Body of pancreas (tissue), 4 donors: ENCODE measurements at regions not wholly inside any gene's neighbourhood (a gene's known extent, or its start where the extent isn't known, plus 50 kb on each side); places are given as distances from the start of the nearest gene placed in this dataset.
"Not testable (repeated sequence)": the region's sequence is repeated elsewhere in the genome, so short reads cannot be mapped to it uniquely, and the experiment has no call there.

ENCODE experiments used
- ATAC-seq: fragments of 150-250 bp; one replicate; pipeline ENCODE4 v1.9.1; 2016
- DNase-seq, 4 donors: peaks; one replicate each; pipeline ENCODE4 v3.0.0-alpha.2; 2019
- H3K27ac ChIP-seq, 4 donors: fragments of 200-600 bp; sonication (generic); 1 replicate in 3 of 4; 2 replicates in 1 of 4; pipeline versions ENCODE4 v1.5.1 to v1.6.1; 2016 to 2019; ENCODE audit warnings: mild to moderate bottlenecking in 1 of 4, mixed read lengths in 1 of 4, moderate library complexity in 1 of 4
- H3K27me3 ChIP-seq, 2 donors: fragments of 200-600 bp; sonication (generic); one replicate each; pipeline ENCODE4 v1.6.0; 2016; ENCODE audit warnings: mild to moderate bottlenecking in 1 of 2
- H3K36me3 ChIP-seq, 2 donors: fragments of 200-600 bp; sonication (generic); replicated peaks in 1 of 2; 2 replicates each; pipeline ENCODE4 v1.5.1; 2016; ENCODE audit warnings: low read depth in 2 of 2; ENCODE audit not compliant: insufficient read depth in 1 of 2
- H3K4me1 ChIP-seq: fragments of 200-600 bp; sonication (generic); one replicate; pipeline ENCODE4 v1.6.0; 2016
- H3K4me3 ChIP-seq, 2 donors: fragments of 200-600 bp; sonication (generic); 1 replicate in 1 of 2; 2 replicates in 1 of 2; pipeline ENCODE4 v1.5.1; 2016 to 2019
- H3K9me3 ChIP-seq, 3 donors: fragments of 200-600 bp; sonication (generic); 1 replicate in 2 of 3; 2 replicates in 1 of 3; pipeline ENCODE4 v1.5.1; 2016
- CTCF ChIP-seq, 7 experiments: fragments of 450-650 bp in 4 of 7; fragments of 200-600 bp in 3 of 7; sonication (generic) in 3 of 7; IDR thresholded peaks; one replicate each; pipeline ENCODE4 v1.5.1; 2016 to 2019; ENCODE audit warnings: antibody characterized with exemption in 7 of 7
- POLR2A ChIP-seq, 3 donors: fragments of 450-650 bp; IDR thresholded peaks; one replicate each; pipeline ENCODE4 v1.6.1; 2016; ENCODE audit warnings: antibody characterized with exemption in 3 of 3, mild to moderate bottlenecking in 2 of 3
- WGBS, 2 donors: methylation state at CpG; one replicate each; pipeline ENCODE4 v1.1.5; 2017; 5-methylcytosine and 5-hydroxymethylcytosine counted together
- intact Hi-C: fragments of 100-400 bp; cut with DNase I; formaldehyde crosslinking; loops from one replicate; pipeline ENCODE4 v1.15.1; 2023

DNA sequence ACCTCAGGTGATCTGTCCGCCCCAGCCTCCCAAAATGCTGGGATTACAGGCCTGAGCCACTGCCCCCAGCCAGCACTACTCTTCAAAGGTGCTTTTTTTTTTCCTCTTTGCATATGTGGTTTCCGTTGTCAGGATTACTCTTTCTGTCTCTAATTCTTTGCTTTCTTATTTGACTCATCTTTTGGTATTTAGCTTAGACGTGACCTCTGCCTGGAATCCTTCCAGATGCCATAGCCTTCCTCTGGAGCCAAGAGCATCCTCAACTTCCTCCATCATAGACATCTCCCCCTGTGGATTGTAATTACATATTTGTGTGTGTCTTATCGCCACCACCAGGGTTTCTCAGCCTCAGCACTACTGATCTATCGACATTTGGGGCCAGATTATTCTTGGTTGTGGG lies 84.4 kb upstream of the XYLT1 start:
- 53% methylated on average over 5 of the region's 5 CpGs for WGBS, 2 donors
- Histone ChIP-seq H3K27me3 (no peaks in the 10 kb centered on the region), H3K4me3 (no peak overlapping the region), H3K9me3 (no peaks in the 10 kb centered on the region), H3K36me3 (no peaks in the 10 kb centered on the region), H3K4me1 (no peaks in the 10 kb centered on the region), H3K27ac (no peak overlapping the region)
- no peak for DNase-seq
- ATAC-seq = no peak
- TF ChIP-seq POLR2A (IDR thresholded peaks at IDR 0.05) (no peak), CTCF (IDR thresholded peaks at IDR 0.05) (no peak)
- intact Hi-C loops = no loop called here

- no peaks in the 10 kb centered on the region for H3K4me1 ChIP-seq
- H3K27ac ChIP-seq = no peak overlapping the region
- H3K36me3 ChIP-seq = no peaks in the 10 kb centered on the region
- intact Hi-C loops = no loop called here
- H3K27me3 ChIP-seq = no peaks in the 10 kb centered on the region
- no peaks in the 10 kb centered on the region for H3K9me3 ChIP-seq
- H3K4me3 ChIP-seq = no peak overlapping the region
- WGBS, 2 donors = 76 to 84% methylated on average over 5 of the region's 5 CpGs
- DNase-seq (no peak), ATAC-seq (no peak)
- no peak for TF ChIP-seq POLR2A (IDR thresholded peaks at IDR 0.05)
- TF ChIP-seq CTCF (IDR thresholded peaks at IDR 0.05) = no peak
These were observed 81.6 kb upstream of the XYLT1 start for GRCh38 chr16:17552351-17552750.

DNA sequence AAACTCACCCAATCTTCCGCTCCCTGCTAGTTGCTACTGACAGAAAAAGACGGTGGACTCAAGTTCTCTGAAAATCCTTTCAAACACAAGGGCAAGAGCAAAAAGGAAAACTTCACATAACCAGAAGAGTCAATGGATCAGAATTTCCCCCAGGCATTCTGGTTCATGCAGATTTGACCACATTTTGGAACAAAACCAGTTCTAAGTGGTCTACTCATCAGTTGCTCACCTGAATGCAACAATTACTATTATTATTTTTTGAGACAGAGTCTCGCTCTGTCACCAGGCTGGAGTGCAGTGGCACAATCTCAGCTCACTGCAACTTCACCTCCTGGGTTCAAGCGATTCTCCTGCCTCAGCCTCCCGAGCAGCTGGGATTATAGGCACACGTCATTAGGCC lies 80.9 kb upstream of the XYLT1 start:
- H3K4me3 ChIP-seq, H3K36me3 ChIP-seq, DNase-seq, ATAC-seq, H3K27me3 ChIP-seq, H3K9me3 ChIP-seq, intact Hi-C loops, H3K27ac ChIP-seq, H3K4me1 ChIP-seq: not testable (repeated sequence)
- 79 to 84% methylated on average over 6 of the region's 6 CpGs for WGBS, 2 donors

GRCh38 chr16:17548825-17549224 lies 78.1 kb upstream of the XYLT1 start:
- Histone ChIP-seq H3K9me3 (no peaks in the 10 kb centered on the region), H3K4me1 (no peaks in the 10 kb centered on the region), H3K4me3 (no peak overlapping the region), H3K27me3 (peaks cover 0 to 4% of the 10 kb centered on the region in 2 donors), H3K36me3 (no peaks in the 10 kb centered on the region), H3K27ac (no peak overlapping the region)
- WGBS, 2 donors = 50 to 52% methylated on average over 4 of the region's 4 CpGs
- ATAC-seq (no peak), DNase-seq (no peak)
- TF ChIP-seq POLR2A (IDR thresholded peaks at IDR 0.05) (no peak), CTCF (IDR thresholded peaks at IDR 0.05) (no peak)
- intact Hi-C loops = no loop called here

- H3K9me3 ChIP-seq = no peaks in the 10 kb centered on the region
- DNase-seq = peak in 2 of 4 donors; percentile 13 to 15
- H3K36me3 ChIP-seq = no peaks in the 10 kb centered on the region
- no peak overlapping the region for H3K27ac ChIP-seq
- H3K27me3 ChIP-seq = peaks cover 0 to 4% of the 10 kb centered on the region in 2 donors
- TF ChIP-seq POLR2A (IDR thresholded peaks at IDR 0.05) (no peak), CTCF (IDR thresholded peaks at IDR 0.05) (peak in 1 of 7 experiments; percentile 4)
- 52 to 54% methylated on average over 3 of the region's 3 CpGs for WGBS, 2 donors
- no peaks in the 10 kb centered on the region for H3K4me1 ChIP-seq
- H3K4me3 ChIP-seq = no peak overlapping the region
- intact Hi-C loops = no loop called here
- no peak for ATAC-seq
These were observed 74.0 kb upstream of the XYLT1 start for GRCh38 chr16:17544785-17545184.
